DMS114 treated with DMSO at 0.1 percent for 48 hours (cell line): ENCODE measurements at regions not wholly inside any gene's neighbourhood (a gene's known extent, or its start where the extent isn't known, plus 50 kb on each side); places are given as distances from the start of the nearest gene placed in this dataset.
"Not testable (repeated sequence)": the region's sequence is repeated elsewhere in the genome, so short reads cannot be mapped to it uniquely, and the experiment has no call there.

Experiments used
- DNase-seq: peaks from one replicate; lab custom pipeline; 2025; ENCODE audit not compliant: unreplicated experiment; lab: John Stamatoyannopoulos, UW

GRCh38 chr4:102397056-102397455 lies 51.8 kb upstream of the SLC39A8 start:
- DNase-seq = not testable (repeated sequence)

- DNase-seq = no peak
Observed at GRCh38 chr4:102399021-102399420, 53.7 kb upstream of the SLC39A8 start.

DNA sequence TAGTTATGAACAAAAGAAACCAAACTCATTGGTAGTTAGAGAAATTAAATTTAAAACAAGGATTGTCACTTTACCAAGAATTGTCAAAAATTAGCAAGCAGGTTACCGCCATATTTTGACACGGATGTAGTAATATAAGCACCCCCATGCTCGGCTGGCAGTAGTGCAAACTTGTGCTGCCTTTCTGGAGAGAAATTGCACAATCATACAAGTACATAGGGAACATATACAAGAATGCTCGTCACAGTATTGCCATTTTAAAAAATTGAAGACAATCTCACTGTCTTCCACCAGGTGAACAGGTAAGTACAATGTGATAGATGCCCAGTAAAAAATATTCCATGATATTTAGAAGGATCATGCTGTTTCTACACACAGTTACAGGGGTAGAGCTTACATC lies 55.6 kb upstream of the SLC39A8 start:
- DNase-seq = no peak

GRCh38 chr4:102402223-102402622 lies 56.9 kb upstream of the SLC39A8 start:
- DNase-seq = no peak

- no peak for DNase-seq
Observed at GRCh38 chr4:102403116-102403515, 57.8 kb upstream of the SLC39A8 start.

DNA sequence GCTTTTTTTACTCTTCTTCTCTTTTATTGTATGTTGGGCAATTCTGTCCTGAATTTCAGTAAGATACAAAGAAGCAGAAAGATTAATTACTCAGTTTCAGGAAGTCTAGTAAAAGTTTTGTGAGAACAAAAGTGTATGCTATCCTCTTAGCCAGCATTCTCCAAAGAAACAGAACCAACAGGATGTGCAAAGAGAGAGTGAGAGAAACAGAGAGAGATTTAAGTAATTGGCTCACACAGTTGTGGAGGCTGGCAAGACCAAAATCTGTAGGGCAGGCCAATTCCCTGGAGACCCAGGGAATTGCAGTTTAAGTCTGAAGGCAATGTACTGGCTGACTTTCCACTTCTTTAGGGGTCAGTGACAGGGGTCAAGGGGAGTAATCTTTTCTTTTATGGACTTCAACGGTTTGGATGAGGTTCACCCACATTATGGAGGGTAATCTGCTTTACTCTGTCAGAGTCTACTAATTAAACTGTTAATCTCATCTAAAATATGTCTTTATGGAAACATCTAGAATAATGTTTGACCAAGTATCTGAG lies 59.2 kb upstream of the SLC39A8 start:
- DNase-seq = no peak

- no peak for DNase-seq
Observed at GRCh38 chr4:102405821-102406401, 60.6 kb upstream of the SLC39A8 start.

GRCh38 chr4:102410884-102411283 lies 65.6 kb upstream of the SLC39A8 start:
- DNase-seq = not testable (repeated sequence)

DNA sequence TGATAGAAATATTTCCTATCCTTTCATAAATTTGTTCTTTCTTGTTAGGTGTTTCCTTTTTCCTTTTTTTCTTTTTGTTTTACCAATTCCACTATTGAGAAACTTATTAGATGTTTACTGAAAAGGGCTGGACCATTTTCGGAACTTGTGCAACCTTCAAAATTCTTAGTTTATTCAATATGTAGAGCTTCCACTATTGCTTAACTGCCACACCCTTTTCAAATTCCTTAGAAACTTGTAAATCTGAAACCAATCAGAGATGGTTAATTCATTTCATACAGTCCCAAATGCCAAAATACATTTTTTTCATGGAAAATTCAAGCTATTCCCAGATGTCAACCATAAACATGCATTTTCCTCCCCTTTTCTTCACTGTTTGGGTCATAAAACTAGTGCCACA lies 66.1 kb upstream of the SLC39A8 start:
- no peak for DNase-seq

DNA sequence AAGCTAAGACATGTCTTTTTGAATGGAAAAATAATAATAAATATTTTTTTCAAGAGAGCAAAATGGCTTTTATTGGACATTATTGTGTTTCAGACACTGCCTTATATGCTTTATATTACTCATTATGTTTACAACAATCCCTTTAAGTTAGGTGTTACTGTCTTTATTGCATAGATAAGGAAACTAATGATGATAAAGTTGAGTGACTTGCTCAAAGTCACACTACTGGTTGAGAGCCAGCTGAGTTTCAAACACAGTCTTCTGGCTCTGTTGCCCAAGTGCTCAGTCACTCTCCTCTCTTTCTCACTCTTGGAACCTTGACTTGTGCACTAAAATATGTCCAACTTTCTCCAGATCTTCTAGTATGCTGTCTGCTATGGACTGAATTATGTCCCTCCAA lies 71.5 kb upstream of the SLC39A8 start:
- DNase-seq = no peak

DNA sequence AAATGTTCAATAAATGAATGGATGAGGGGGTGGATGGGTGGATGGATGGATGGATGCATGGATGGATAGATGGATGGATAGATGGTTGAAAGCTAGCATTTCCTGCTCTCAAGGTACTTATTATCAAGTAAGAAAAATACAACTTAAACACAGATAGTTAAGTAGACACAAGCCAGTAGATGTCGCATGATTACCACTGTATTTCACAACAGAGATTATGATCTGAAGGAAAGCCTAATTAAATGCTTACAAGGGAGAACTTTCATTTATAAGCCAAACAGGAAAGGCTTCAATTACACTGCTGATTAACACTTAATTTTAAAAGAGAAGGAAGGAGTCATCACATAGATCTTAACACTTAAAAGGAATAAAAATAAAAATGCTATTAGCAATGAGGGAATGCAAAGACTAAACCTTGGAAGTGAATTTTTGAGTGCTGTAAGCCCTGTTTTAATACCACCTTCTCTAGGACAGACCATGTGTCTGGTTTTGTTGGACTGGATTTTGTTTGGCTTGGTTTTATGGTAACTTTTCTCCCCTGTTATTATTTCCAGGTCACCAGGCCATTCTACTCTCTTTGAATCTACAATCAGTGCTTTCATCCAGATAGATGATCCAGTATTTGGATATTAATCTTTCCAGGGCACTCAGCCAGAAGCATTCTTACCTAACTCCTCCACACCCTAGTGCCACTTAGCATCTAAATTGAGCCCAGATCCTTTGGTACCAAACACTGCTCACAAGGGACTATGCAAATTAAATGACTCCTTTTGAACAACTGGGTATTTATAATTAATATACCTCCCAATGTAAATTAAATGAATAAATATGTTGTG lies 75.5 kb upstream of the SLC39A8 start:
- no peak for DNase-seq

DNA sequence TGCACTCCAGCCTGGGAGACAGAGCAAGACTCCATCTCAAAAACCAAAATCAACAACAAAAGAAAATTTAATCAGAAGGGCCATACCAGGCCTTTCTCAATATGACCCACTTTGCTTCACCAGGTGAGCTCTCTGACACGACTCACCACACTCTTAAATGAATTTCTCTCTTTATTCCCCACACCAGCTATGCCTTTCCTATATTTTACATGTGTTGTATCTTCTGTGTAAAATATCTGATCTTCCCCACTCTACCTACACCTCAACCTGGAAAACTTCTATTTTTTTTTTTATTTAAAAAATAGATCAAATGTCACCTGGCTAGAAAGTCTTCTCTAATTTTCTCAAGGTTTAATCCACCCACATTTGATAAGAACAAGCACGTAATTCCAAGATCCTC lies 77.6 kb upstream of the SLC39A8 start:
- DNase-seq = no peak

DNA sequence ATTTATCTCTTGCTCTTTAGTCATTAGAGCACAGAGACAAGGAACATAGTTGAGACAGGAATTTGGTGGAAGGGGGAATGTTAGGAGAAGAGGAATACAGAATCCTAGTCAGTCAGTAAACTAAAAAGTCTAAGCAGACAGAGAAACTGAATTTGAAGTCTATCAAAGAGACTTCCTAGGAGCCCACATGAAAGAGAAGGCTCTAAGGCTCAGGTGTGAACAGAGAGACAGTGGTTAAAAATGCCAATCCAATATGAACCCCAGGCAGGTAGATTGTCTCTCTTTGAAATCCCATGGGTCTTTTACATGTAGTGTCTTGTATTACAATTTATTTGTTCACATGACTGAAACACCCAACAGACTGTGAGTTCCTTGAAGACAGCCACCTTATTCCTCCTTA lies 77.8 kb upstream of the NFKB1 start:
- DNase-seq = no peak

GRCh38 chr4:102427371-102427998 lies 73.7 kb upstream of the NFKB1 start:
- no peak for DNase-seq

GRCh38 chr4:102428122-102428521 lies 73.0 kb upstream of the NFKB1 start:
- DNase-seq = no peak

GRCh38 chr4:102429553-102429952 lies 71.6 kb upstream of the NFKB1 start:
- DNase-seq = no peak

DNA sequence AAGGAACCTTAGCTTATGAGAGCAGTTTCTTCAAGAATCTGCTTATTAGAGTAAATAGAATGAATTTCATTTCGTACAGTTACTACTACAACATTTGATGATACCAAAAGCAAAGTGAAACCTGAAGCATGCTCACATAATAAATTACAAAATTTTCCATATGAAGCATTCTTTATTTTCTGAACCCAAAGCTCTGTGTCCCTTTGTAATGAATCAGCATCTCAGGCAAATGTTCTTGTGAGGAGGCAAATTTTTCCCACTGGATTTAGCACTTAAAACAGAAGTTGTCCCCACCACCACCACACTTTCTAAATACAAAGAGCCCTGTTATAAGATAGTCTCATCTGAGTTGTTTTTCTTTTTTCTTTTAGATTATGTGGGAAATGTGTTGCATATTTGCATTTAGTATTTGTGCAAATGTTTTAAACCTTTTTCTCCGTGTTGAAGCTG lies 70.7 kb upstream of the NFKB1 start:
- DNase-seq = no peak

DNA sequence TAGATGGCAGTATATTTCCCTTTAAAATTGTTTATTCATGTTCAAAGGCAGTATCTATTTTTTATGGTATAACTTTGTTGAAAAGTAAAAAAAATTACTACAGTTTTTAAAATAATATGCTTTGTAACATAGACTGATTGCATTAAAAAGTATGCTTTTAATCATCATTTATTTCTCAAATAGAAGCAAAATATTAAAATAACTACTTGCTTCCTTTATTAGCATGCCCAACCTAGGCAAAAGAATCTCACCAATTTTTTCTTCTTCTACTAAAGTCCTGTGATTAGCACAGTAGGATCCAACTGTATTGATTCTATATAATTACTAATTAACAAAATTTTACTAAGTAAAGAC lies 69.6 kb upstream of the NFKB1 start:
- DNase-seq = no peak

GRCh38 chr4:102437111-102437510 lies 64.0 kb upstream of the NFKB1 start:
- no peak for DNase-seq

- DNase-seq = no peak
Observed at GRCh38 chr4:102438396-102439235, 62.5 kb upstream of the NFKB1 start.

DNA sequence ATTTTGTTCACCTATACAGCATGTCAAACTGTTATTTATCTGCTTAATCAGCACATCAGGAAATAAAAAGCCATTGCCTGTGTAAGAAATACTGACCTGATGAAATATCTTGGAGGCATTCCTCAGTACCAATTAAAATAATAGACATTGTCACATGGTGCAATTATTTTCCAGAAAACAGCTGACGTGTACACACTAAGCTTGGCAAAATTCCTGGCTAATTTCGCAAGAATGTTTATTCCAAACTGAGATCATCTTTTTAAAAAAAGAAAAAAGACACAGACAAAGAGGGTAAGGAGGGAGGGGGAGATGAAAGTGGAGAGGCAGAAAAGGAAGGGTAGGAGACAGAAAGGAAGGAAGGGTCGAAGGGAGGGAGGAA lies 61.9 kb upstream of the NFKB1 start:
- DNase-seq = no peak
